GM18873 (cell line): ENCODE measurements at regions not wholly inside any gene's neighbourhood (a gene's known extent, or its start where the extent isn't known, plus 50 kb on each side); places are given as distances from the start of the nearest gene placed in this dataset.
"Not testable (repeated sequence)": the region's sequence is repeated elsewhere in the genome, so short reads cannot be mapped to it uniquely, and the experiment has no call there.

Experiments
- ATAC-seq: cut with Tn5 transposase; IDR thresholded peaks from one replicate; pipeline ENCODE4 v1.9.1; 2021; ENCODE audit warnings: mild to moderate bottlenecking, moderate library complexity, moderate number of reproducible peaks; ENCODE audit not compliant: unreplicated experiment, low FRiP score

DNA sequence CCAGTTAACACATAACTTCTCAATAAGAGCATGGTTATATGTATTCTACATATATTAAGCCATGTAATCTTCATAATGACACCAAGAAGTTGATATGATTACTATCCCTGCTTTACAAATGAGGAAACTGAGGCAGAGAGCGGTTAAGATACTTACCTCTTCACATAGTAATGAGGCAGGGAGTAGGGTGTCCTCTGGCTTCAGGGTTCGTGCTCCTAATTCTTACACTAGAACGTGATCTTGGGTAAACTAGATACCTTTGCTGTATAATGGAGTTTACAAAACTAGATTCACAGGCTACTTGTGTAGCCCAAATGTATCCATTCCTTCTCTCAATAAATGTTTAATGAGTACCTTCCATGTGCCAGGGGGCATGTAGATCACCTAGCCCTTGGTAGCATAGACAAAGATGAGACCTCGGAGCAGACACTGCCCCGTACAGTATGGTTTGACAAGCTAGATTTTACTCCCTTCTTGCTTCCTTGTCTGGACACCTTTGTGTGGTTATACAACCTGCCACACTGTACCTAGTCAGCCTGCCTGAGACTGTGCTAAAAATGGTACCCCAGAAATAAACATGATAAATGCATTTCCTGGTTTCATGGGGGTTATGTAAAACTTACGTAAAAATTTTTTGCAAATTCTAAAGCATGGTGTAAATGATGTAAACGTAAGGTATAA is 991.8 kb downstream of the VRK1 start:
- ATAC-seq = no peak

DNA sequence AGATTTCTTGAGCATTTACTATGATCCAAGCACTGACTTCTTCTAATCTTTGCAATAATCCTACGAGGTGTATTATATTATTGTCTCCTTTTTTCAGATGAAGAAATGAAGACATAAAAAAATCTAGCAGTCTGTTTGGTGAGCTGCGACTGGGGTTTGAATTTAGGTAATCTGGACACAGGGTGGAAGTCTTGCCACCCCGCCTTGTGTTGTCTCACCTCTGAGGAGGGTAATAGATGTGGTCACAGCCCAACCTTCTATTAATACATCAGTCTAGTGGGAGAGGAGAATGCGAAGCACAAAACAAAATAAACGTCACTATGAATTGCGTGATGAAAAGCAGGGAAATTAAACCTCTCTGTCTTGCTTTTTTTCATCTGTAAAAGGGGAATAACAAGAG is 993.9 kb downstream of the VRK1 start:
- no peak for ATAC-seq

DNA sequence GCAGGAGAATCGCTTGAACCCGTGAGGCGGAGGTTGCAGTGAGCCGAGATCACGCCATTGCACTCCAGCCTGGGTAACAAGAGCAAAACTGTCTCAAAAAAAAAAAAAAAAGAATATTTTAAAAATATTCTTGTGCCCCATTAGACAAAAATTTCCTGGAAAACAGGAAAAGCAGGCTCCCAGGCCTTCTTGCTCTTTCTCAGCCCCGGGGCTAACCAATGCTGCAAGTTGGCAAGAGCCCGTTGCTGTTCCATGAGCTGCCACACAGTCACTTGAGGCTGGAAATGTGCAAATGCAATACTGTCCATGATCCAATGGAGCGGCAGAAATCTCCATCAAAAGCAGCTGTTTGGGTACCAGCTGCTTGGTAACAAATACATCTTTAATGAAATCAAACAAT is 994.7 kb downstream of the VRK1 start:
- ATAC-seq = no peak

DNA sequence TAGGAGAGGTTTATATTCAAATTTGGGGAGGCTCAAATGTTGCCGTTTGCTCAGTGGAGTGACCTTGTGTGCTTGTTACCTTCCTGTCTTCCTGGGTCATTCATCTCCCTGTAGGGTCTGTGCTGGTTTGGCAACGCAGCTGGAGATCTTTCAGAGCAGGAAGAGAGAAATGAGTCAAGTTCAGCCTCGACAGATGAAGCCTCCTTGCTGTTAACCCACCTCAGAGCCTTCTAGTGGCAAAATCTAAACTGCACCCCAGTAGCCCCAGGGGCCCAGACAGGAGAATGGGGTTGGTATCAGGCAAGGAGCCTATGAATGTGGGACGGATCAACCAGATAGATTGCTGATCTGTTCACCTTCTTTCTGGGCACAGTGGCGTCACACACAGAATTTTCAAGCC is 999.3 kb downstream of the VRK1 start:
- ATAC-seq = no peak

DNA sequence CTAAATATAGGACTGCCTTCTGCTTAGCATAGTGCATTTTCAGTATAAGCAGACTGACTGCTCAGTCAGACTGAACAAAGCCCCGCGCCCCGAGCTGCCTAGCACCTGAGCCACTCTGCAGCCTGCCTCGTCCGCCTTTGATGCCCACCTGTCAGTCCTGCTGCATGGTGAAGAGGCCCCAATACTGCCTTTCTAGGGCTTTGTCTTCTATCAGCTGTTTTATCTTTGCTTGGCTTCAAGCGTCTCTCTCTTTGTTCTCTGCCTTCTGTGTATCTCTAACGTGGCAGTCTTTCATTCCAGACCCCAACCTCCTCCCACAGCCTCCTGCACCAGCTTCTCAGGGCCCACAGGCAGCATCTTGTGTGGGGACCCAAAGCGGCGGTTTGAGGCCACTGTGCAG is 1001.0 kb downstream of the VRK1 start:
- ATAC-seq = no peak

DNA sequence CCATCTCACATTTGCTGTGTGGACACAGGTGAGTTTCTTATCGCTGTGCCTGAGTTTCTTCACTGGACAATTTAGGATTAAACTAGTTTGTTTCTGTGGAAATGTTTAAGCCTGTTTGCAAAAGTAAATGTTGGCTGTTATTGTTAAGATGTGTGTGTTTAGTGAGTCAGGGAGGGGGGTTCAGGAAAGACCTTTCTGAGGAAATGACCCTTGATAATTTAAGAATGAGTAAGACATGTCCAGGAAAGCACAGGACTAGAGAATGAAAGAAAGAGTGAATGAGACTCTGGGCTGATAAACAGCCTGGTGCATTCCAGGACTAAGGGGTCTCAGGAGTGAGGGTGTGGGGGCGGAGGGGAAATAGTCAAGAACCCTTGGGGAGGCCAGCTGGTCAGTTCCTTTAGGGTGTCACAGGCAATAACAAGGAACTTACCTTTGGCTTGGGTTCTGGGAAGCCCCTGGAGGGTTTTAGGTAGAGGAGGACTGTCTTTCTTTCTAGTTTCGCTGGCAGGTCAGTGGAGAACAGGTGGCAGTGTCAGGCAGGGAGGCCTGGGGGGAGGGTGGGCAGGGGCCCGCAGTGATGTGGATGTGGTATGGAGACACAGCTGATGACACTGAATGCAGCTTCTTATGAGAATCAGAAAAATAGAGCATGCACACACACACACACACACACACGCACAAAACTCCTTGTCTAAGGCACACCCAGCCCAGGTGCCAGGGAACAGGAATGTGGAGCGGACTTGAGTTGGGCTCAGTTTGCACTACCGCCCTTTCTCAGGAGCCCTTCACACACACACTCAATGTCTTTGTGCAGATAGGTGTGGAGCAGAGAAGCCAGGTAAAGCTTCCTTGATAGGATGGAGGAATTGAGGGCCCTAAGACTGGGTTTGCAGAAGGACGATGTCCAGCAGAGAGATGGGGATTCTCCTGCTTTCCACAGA is 1005.5 kb downstream of the VRK1 start:
- ATAC-seq = no peak

DNA sequence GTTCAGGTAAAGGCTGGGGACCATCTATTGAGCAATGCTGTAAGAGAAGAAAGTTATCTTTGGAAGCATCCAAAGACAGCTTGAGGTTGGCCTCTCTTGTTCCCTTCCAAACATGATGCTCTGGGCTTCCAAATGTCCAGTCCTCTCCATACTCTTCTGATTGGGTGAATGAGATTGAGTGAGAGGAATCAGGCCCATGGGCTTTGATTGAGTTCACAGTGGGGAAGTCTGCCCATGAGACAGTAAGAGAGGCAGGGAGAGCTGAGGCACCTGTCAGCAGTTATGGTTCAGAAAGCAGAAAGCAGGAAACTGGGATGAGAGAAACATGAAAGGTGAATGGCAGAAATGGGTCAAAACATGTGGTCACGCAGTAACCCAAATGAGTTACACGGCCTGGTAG is 1006.9 kb downstream of the VRK1 start:
- ATAC-seq = no peak

DNA sequence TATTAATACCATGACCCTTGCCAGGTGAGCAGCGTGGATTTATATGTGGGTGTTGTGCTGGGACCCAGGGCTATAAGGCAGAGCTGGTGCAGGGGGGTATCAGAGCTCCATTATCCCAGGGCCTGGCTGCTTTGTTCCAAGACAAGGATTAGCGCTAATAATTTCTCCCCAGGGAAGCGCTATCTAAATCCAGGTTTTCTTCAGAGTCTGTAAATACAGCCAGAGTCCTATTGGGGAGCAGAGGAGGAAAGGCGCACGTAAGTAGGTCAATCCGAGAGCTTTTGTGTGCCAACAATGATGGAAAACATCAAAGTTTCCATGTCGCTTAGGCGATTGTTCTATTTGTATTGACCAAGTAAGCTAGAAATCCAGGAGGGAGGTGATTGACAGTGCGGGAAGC is 1009.7 kb downstream of the VRK1 start:
- no peak for ATAC-seq

DNA sequence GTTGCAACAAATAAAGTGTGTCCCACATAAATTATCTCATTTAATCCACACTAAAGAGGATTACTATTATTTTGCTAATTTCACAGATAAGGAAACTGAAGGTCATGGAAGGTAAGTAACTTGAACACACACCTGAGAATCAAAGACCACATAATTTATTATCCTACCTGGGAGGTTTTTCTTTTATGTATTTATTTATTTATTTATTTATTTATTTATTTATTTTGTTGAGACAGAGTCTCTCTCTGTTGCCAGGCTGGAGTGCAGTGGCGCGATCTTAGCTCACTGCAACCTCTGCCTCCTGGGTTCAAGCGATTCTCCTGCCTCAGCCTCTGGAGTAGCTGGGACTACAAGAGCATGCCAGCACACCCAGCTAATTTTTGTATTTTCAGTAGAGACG is 1011.4 kb downstream of the VRK1 start:
- ATAC-seq = not testable (repeated sequence)

DNA sequence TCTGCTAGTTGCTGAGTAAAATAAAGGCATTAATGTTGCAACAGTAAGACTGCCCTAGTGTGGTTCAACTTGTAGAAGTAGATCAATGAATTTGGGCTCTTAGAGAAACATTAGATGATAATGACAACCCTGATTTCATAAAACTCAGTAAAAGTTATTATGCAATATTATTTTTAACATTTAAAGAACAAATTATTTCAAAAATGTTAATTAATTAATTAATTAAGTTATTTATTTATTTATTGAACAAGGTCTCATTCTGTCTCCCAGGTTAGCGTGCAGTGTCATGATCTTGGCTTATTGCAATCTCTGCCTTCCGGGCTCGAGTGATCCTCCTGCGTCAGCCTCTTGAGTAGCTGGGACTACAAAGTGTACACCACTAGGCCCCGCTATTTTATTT is 1016.4 kb downstream of the VRK1 start:
- ATAC-seq = no peak

DNA sequence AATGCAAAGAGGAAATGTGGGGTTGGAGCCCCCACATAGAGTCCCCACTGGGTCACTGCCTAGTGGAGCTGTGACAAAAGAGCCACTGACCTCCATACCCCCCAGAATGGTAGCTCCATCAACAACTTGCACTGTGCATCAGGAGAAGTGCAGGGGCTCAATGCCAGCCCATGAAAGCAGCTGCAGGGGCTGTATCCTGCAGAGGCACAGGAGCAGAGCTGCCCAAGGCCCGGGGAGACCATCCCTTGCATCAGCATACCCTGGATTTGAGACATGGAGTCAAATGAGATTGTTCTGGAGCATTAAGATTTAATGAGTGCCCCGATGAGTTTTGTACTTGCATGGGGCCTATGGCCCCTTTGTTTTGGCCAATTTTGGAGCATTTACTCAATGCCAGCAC is 1023.6 kb downstream of the VRK1 start:
- ATAC-seq = no peak

DNA sequence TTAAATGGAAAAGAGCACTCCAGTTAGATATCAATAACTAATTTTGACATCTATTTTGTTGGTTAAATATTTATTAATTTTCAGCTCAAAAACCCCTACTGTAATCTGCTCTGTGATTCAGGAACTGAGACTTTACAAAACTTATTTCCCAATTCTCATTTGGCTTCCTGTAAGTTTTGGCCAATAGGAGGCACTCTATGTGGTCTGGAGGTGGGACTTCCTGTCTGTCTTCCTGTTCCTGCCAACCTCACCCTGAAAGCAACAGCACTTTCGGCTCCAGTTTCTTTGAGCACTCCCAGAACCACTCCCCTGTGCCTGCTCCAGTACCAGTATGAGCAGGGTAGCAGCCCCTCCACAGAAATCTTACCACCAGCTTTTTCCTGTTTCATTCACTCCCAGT is 1027.0 kb downstream of the VRK1 start:
- no peak for ATAC-seq

DNA sequence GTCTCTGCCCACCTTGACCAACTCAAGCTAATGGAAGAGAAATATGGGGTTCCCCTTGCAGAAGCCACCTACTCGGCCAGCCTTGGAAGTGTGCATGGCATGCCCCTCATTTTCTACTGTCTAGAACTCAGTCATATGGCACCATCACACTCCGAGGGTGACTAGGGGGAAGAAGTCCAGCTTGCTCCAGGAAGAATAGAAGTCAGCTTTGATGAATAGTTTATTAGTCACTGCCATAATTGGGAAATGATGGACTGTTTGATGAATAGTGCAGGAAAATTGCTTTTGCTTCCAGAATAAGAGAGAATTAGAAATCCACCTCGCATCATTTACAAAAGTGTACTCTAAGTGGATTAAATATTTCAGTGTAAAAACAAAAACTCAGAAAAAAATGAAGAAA is 1030.6 kb downstream of the VRK1 start:
- no peak for ATAC-seq

DNA sequence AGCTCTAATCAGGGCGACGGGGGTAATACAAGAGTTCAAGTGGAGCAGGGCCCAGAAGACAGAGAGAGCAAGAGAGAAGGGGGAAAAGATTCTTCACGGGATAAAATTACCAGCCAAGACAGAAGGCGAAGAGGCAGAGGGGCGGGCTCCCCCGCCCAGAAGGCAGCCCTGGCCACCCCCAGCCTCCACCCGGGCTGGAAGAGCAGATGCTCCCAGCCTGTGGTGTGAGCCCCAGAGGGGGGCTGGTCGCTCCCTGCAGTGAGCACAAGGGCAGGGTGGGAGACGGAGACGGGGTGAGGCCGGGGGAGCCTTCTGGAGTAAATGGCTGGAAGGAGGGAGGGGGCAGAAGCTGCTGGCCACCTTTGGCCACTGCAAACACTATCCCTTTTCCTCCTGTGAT is 1035.6 kb downstream of the VRK1 start:
- no peak for ATAC-seq

DNA sequence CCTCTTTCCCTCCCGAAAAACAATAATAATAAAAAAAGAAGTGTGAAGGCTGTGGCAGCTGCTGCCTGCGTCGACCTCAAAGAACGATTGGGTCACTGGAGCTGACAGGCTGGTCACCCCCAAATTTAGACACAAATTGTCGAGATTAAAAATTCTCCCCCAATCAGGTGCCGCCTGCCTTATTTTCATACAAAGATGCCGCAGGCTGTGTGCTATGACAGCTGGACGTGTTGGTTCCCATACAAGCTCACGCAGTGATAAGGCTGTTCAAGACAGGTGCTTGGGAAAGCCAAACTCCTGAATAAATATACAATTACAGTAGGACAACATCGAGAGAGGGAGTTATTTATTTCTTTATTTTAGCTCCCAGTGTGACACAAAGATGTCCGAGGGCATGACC is 1041.8 kb downstream of the VRK1 start:
- ATAC-seq = no peak

DNA sequence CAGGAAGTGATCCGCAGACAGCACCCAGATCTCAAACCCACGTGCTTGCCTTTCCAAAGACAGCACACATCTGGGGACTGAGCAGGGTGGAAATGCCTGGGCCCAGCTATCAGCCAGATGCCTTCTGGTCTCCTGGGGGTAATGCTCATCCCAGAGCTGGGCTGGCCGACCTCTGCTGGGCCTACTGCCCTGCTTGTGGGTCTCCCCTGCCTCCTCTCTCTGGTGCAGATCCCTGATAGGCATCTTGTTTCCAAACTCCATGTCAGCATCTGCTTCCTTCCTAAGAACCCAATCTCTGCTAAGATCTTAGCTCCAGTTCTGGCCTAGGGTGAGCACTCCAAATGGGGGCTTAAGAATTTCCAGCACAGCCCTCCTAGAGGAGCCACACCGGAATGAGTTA is 1043.0 kb downstream of the VRK1 start:
- no peak for ATAC-seq

DNA sequence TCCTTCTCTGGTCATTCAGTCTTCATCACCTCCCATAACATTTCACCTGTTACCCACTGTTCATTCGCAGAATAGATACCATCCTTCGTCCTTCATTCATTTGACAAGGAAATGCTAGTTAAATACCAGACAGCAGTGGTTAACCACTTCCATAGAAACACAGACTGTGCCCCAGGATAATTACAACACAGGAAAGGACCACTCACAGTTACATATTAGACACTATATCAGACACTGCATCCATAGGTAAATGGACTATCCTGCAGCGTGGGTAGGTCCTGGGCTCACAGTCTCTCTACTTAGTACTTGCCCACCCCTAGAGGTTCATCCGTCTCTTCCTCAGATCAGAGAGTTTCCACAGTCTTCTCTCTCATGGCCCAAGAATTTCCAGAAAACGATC is 1044.6 kb downstream of the VRK1 start:
- ATAC-seq = no peak

DNA sequence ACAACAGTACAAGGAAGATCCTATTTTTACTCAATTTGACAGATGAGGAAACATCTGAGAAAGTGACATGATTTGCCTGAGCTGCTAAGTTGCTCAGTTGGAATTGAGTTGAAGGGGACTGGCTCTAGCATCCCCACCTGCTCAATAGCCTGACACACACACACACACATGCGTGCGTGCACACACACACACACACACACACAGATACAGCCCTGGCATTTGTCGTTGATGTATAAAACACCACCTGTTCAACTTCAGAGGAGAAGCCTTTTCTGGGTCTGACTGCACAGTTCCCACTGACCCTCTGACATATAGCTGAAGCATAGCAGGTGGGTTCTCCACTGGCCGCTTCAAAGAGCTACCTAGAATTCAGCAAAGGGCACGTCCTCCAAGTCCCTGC is 1045.9 kb downstream of the VRK1 start:
- no peak for ATAC-seq

DNA sequence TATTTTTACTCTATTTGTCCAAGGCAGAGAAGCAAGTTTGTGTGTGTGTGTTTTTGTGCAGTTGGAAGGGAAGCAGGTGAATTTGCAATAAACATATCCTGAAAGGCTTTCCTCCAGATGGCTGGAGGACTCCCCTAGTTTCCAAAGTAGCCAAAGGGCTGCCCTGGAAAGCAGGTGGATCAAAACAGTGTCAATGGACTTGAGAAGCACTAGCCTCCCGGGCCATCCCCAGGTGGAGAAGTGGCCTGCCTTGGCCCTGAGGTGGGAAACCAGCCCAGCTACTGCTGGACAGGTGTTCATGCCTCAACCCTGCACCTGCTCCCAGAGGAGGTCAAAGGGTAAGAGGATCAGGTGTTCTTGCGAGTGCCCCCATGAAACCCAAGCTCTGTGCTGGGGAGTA is 1046.9 kb downstream of the VRK1 start:
- ATAC-seq = no peak

DNA sequence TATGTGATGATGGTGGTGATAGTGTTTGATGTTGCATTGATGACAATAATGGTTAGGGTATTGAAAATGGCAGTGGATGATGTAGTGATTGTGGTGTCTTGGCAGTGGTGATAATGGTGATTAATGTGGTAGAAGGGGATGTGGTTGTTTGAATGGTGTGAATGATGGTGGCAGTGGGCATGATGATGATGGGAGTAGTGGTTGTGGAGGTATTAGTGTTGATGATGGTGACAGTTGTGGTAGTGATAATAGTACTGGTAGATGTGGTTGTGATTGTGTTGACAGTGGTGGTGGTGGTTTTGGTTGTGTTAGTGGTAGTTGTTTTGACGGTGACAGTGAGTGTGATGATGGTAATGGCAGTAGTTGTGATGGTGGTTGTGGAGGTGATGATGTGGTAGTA is 1049.0 kb downstream of the VRK1 start:
- no peak for ATAC-seq

DNA sequence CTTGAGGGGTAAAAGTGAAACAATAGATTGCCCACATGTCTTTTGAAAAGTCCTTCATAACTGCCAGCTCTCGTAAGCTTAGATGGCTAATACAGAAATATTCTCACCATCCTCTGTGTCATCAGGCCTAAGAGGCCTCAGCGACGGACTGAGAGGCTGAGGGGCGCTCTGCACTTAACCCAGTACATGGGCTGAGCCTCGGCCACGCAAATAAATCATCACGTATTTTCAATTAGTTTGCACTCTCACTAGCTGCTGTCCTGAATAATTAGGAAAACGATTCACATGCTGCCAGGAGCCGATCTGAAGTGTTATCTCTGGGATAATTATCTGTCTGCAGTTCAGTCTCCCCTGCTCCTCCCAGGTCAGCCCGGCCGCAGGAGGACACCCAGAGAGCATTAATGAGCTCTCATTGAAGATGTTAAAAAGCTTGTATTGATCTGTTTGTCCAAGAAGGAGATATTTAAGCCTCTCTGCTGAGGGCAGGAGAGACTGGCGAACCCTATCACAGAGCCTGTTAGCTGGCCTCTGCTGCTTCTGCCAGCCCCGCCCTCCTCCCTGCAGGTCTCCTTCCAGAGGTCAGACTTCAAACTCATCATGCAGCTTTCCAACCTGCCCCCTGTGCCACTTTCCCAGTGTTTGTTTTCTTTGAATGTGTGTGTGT is 1051.3 kb downstream of the VRK1 start:
- no peak for ATAC-seq
